NB4 (cell line): ENCODE measurements at regions not wholly inside any gene's neighbourhood (a gene's known extent, or its start where the extent isn't known, plus 50 kb on each side); places are given as distances from the start of the nearest gene placed in this dataset.

Experiments used
- CTCF ChIP-seq: IDR thresholded peaks from one replicate; pipeline ENCODE4 v1.5.1; 2012; ENCODE audit warnings: low read depth, low read length
- MAX ChIP-seq: IDR thresholded peaks from 2 replicates; pipeline ENCODE4 v1.6.1; 2011; ENCODE audit warnings: low read depth, low read length
- MYC ChIP-seq: IDR thresholded peaks from 2 replicates; pipeline ENCODE4 v1.6.1; 2011; ENCODE audit warnings: low read depth, low read length
- POLR2A ChIP-seq: IDR thresholded peaks from 2 replicates; pipeline ENCODE4 v1.6.1; 2011; ENCODE audit warnings: mild to moderate bottlenecking; ENCODE audit not compliant: insufficient read length; ENCODE audit errors: extremely low read depth

GRCh38 chr1:69479734-69480133 lies 88.0 kb upstream of the LRRC7 start:
- TF ChIP-seq POLR2A (no peak), CTCF (no peak), MAX (no peak), MYC (no peak)
